ENCODE measurements at regions not wholly inside any gene's neighbourhood (a gene's known extent, or its start where the extent isn't known, plus 50 kb on each side); places are given as distances from the start of the nearest gene placed in this dataset.

GRCh38 chr13:90445179-90445578 is 902.3 kb upstream of the MIR17HG start:
- Mint-ChIP-seq H3K4me1 (no peaks in the 10 kb centered on the region), H3K27me3 (no peaks in the 10 kb centered on the region), H3K4me3 (no peak overlapping the region), H3K36me3 (ENCODE audit: low read depth) (no peaks in the 10 kb centered on the region), H3K27ac (no peak overlapping the region)
- ATAC-seq (no peak), DNase-seq (no peak)
- no peaks in the 10 kb centered on the region for H3K9me3 ChIP-seq (ENCODE audit: control insufficient read depth, low read length, poor library complexity, severe bottlenecking)

DNA sequence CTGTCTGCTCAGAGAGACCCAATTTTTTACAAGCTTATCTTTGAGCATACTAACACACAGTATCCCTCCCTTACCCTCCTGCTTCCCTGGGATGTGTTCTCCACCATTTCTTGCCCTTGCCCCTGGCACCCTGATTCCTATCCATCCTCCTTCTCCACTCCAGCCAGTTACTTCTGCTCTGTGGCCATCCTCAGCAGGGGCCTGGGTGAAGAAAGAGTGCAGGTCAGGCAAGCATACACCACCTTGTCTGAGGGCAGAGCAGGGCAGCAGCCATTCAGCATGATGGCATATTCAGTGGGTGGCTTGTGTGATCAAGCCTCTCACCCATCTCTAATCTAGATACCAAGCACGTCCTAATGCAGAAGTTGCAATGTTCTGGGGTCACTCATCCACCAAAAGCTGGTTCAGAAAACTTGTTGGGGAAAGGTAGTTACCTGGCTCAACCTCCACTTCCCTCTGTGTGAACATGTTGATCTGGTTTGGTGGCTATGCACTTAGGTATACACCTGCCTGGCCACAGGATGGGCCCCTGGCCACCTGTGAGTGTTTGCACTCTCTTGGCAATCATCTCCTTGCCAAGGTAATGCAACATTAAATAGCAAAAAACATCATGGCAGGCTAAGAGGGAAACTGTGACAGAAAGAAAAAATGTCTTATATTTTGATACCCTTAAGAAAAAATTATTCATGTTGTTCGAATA is 900.3 kb upstream of the MIR17HG start:
- H3K27me3 Mint-ChIP-seq = no peaks in the 10 kb centered on the region
- ATAC-seq (no peak), DNase-seq (no peak)
- H3K4me1 Mint-ChIP-seq = no peaks in the 10 kb centered on the region
- H3K4me3 Mint-ChIP-seq = no peak overlapping the region
- H3K9me3 ChIP-seq (ENCODE audit: control insufficient read depth, low read length, poor library complexity, severe bottlenecking) = no peaks in the 10 kb centered on the region
- H3K27ac Mint-ChIP-seq = no peak overlapping the region
- H3K36me3 Mint-ChIP-seq (ENCODE audit: low read depth) = no peaks in the 10 kb centered on the region

GRCh38 chr13:90447734-90448101 is 899.8 kb upstream of the MIR17HG start:
- no peaks in the 10 kb centered on the region for H3K36me3 Mint-ChIP-seq (ENCODE audit: low read depth)
- H3K4me1 Mint-ChIP-seq = no peaks in the 10 kb centered on the region
- ATAC-seq (no peak), DNase-seq (no peak)
- H3K27me3 Mint-ChIP-seq = no peaks in the 10 kb centered on the region
- no peaks in the 10 kb centered on the region for H3K9me3 ChIP-seq (ENCODE audit: control insufficient read depth, low read length, poor library complexity, severe bottlenecking)
- H3K4me3 Mint-ChIP-seq = no peak overlapping the region
- H3K27ac Mint-ChIP-seq = no peak overlapping the region

- DNase-seq (no peak), ATAC-seq (no peak)
- H3K27ac Mint-ChIP-seq = no peak overlapping the region
- H3K9me3 ChIP-seq (ENCODE audit: control insufficient read depth, low read length, poor library complexity, severe bottlenecking) = no peaks in the 10 kb centered on the region
- H3K4me3 Mint-ChIP-seq = no peak overlapping the region
- H3K27me3 Mint-ChIP-seq = no peaks in the 10 kb centered on the region
- no peaks in the 10 kb centered on the region for H3K4me1 Mint-ChIP-seq
- no peaks in the 10 kb centered on the region for H3K36me3 Mint-ChIP-seq (ENCODE audit: low read depth)
Measured at GRCh38 chr13:90448466-90449037, 898.9 kb upstream of the MIR17HG start.

DNA sequence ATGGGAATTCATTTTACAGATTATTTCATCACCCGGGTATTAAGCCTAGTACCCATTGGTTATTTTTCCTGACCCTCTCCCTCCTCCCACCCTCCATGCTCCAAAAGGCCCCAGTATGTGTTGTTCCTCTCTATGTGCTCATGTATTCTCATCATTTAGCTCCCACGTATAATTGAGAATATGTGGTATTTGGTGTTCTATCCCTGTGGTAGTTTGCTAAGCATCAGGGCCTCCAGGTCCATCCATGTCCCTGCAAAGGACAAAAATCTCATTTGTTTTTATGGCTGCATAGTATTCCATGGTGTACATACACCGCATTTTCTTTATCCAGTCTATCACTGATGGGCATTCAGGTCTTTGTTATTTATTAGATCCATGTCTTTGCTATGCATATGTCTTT is 894.1 kb upstream of the MIR17HG start:
- H3K9me3 ChIP-seq (ENCODE audit: control insufficient read depth, low read length, poor library complexity, severe bottlenecking) = no peaks in the 10 kb centered on the region
- Mint-ChIP-seq H3K4me1 (no peaks in the 10 kb centered on the region), H3K27ac (no peak overlapping the region), H3K27me3 (no peaks in the 10 kb centered on the region), H3K4me3 (no peak overlapping the region), H3K36me3 (ENCODE audit: low read depth) (no peaks in the 10 kb centered on the region)
- DNase-seq = no peak
- ATAC-seq = no peak

GRCh38 chr13:90454002-90454636 is 893.4 kb upstream of the MIR17HG start:
- no peaks in the 10 kb centered on the region for H3K9me3 ChIP-seq (ENCODE audit: control insufficient read depth, low read length, poor library complexity, severe bottlenecking)
- ATAC-seq = no peak
- Mint-ChIP-seq H3K36me3 (ENCODE audit: low read depth) (no peaks in the 10 kb centered on the region), H3K4me3 (no peak overlapping the region), H3K4me1 (no peaks in the 10 kb centered on the region), H3K27ac (no peak overlapping the region), H3K27me3 (no peaks in the 10 kb centered on the region)
- no peak for DNase-seq

DNA sequence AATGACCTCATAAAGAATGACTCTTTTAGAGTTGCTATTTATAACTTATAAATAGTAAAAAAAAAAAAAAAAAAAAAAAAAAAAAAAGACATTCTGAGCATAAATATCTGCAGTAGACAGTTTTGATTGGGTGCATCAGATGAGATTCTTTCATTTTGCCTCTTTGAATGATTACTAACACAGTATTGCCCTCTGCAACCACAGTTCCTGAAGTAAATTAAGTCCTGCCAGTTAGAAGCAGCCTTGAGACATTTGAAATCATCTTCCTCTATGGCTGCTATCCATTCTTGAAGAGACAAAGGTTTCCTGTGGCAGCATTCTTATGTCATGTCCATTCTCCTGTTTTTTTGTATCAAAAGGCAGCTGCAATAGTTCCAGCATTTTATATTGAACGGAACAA is 892.4 kb upstream of the MIR17HG start:
- ATAC-seq (no peak), DNase-seq (no peak)
- H3K4me3 Mint-ChIP-seq = no peak overlapping the region

GRCh38 chr13:90455823-90456222 is 891.7 kb upstream of the MIR17HG start:
- DNase-seq (no peak), ATAC-seq (no peak)
- H3K4me1 Mint-ChIP-seq = no peaks in the 10 kb centered on the region
- no peaks in the 10 kb centered on the region for H3K27me3 Mint-ChIP-seq
- H3K36me3 Mint-ChIP-seq (ENCODE audit: low read depth) = no peaks in the 10 kb centered on the region
- H3K27ac Mint-ChIP-seq = no peak overlapping the region
- H3K4me3 Mint-ChIP-seq = no peak overlapping the region
- H3K9me3 ChIP-seq (ENCODE audit: control insufficient read depth, low read length, poor library complexity, severe bottlenecking) = no peaks in the 10 kb centered on the region

More for the DNA sequence above, 892.4 kb upstream of the MIR17HG start:
- no peaks in the 10 kb centered on the region for H3K4me1 Mint-ChIP-seq
- H3K36me3 Mint-ChIP-seq (ENCODE audit: low read depth) = no peaks in the 10 kb centered on the region
- no peak overlapping the region for H3K27ac Mint-ChIP-seq
- H3K27me3 Mint-ChIP-seq = no peaks in the 10 kb centered on the region
- H3K9me3 ChIP-seq (ENCODE audit: control insufficient read depth, low read length, poor library complexity, severe bottlenecking) = no peaks in the 10 kb centered on the region

GRCh38 chr13:90461398-90461797 is 886.1 kb upstream of the MIR17HG start:
- H3K27me3 Mint-ChIP-seq = no peaks in the 10 kb centered on the region
- no peaks in the 10 kb centered on the region for H3K9me3 ChIP-seq (ENCODE audit: control insufficient read depth, low read length, poor library complexity, severe bottlenecking)
- no peak for ATAC-seq
- no peak for DNase-seq
- H3K4me3 Mint-ChIP-seq = no peak overlapping the region
- H3K27ac Mint-ChIP-seq = no peak overlapping the region
- H3K36me3 Mint-ChIP-seq (ENCODE audit: low read depth) = no peaks in the 10 kb centered on the region
- H3K4me1 Mint-ChIP-seq = no peaks in the 10 kb centered on the region

- Mint-ChIP-seq H3K4me1 (no peaks in the 10 kb centered on the region), H3K27me3 (no peaks in the 10 kb centered on the region), H3K36me3 (ENCODE audit: low read depth) (no peaks in the 10 kb centered on the region), H3K4me3 (no peak overlapping the region), H3K27ac (no peak overlapping the region)
- ATAC-seq = no peak
- DNase-seq = no peak
- no peaks in the 10 kb centered on the region for H3K9me3 ChIP-seq (ENCODE audit: control insufficient read depth, low read length, poor library complexity, severe bottlenecking)
Measured at GRCh38 chr13:90477216-90477615, 870.3 kb upstream of the MIR17HG start.

DNA sequence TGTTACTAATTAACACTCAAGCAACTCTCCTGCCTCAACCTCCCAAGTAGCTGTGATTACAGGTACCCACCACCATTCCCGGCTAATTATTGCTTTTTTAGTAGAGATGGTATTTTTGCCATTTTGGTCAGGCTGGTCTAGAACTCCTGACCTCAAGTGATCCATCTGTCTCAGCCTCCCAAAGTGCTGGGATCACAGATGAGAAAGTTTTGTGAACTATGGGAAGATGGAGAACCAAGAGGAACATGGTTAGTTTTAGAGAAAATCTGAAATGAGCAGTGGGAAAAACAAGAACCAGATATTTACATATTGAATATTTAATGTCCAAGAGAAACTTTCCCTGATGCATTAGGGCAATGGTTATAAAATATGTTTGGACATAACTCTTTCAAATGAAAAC is 863.6 kb upstream of the MIR17HG start:
- H3K27me3 Mint-ChIP-seq = no peaks in the 10 kb centered on the region
- ATAC-seq (no peak), DNase-seq (no peak)
- no peaks in the 10 kb centered on the region for H3K4me1 Mint-ChIP-seq
- no peaks in the 10 kb centered on the region for H3K36me3 Mint-ChIP-seq (ENCODE audit: low read depth)
- H3K4me3 Mint-ChIP-seq = no peak overlapping the region
- H3K27ac Mint-ChIP-seq = no peak overlapping the region
- peaks cover 4% of the 10 kb centered on the region for H3K9me3 ChIP-seq (ENCODE audit: control insufficient read depth, low read length, poor library complexity, severe bottlenecking)

DNA sequence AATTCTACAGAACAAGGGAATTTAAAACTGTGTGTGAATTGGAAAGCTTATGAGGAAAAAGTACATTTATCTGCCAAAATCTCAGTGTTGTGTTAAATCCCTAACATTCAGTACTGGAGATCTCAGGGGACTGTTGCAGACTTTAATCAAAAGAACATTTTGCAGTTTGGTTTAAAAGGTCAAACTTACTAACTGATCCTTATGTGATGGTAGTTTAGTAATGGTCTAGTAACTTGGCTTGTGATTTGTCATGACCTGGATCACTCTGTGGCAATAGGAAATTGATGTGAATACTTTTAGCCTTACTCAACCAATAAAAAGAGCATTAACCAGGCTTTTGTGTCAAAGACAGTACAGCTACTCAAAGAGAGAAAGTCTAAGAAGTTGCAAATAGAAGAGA is 862.1 kb upstream of the MIR17HG start:
- no peak for ATAC-seq
- peaks cover 4% of the 10 kb centered on the region for H3K9me3 ChIP-seq (ENCODE audit: control insufficient read depth, low read length, poor library complexity, severe bottlenecking)
- H3K27ac Mint-ChIP-seq = no peak overlapping the region
- H3K4me3 Mint-ChIP-seq = no peak overlapping the region
- no peaks in the 10 kb centered on the region for H3K36me3 Mint-ChIP-seq (ENCODE audit: low read depth)
- no peaks in the 10 kb centered on the region for H3K4me1 Mint-ChIP-seq
- no peaks in the 10 kb centered on the region for H3K27me3 Mint-ChIP-seq
- DNase-seq = no peak

- H3K4me3 Mint-ChIP-seq = no peak overlapping the region
- no peak overlapping the region for H3K27ac Mint-ChIP-seq
- H3K27me3 Mint-ChIP-seq = no peaks in the 10 kb centered on the region
- no peaks in the 10 kb centered on the region for H3K4me1 Mint-ChIP-seq
- no peaks in the 10 kb centered on the region for H3K36me3 Mint-ChIP-seq (ENCODE audit: low read depth)
- DNase-seq = no peak
- no peak for ATAC-seq
- no peaks in the 10 kb centered on the region for H3K9me3 ChIP-seq (ENCODE audit: control insufficient read depth, low read length, poor library complexity, severe bottlenecking)
Measured at GRCh38 chr13:90492872-90493271, 854.6 kb upstream of the MIR17HG start.

DNA sequence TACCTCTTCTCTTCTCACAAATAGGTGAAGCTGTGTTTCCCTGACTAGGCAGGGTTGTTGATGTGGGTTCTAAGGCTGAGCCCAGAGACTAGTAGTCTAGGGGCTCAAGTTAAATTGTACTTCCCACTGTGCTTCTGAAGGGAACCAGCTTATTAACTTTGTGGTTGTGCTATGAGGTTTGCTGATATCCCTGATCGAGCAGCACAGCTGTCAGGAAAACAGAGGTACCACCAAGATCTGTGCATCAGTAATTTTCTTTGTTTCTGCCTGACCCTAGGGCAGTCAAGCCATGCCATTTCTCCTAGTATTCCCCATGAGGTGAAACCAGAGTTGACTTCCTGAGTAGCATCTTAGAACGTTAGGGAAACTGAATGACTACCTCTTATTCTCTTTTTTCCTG is 853.8 kb upstream of the MIR17HG start:
- Mint-ChIP-seq H3K4me1 (no peaks in the 10 kb centered on the region), H3K36me3 (ENCODE audit: low read depth) (no peaks in the 10 kb centered on the region), H3K27me3 (no peaks in the 10 kb centered on the region), H3K4me3 (no peak overlapping the region), H3K27ac (no peak overlapping the region)
- no peak for DNase-seq
- ATAC-seq = no peak
- H3K9me3 ChIP-seq (ENCODE audit: control insufficient read depth, low read length, poor library complexity, severe bottlenecking) = no peaks in the 10 kb centered on the region

Data from T-helper 17 cell (primary cell).